SKM-1 treated with dmso at 0.1 percent for 144 hours (cell line): ENCODE measurements at regions not wholly inside any gene's neighbourhood (a gene's known extent, or its start where the extent isn't known, plus 50 kb on each side); places are given as distances from the start of the nearest gene placed in this dataset.

ENCODE experiments used
- DNase-seq: peaks from one replicate; lab custom pipeline; 2025; ENCODE audit not compliant: unreplicated experiment; lab: John Stamatoyannopoulos, UW

- no peak for DNase-seq
Observed at GRCh38 chr9:89877051-89878002, 272.5 kb downstream of the GADD45G start.

- no peak for DNase-seq
Observed at GRCh38 chr9:89878003-89878411, 273.2 kb downstream of the GADD45G start.

- no peak for DNase-seq
Observed at GRCh38 chr9:89878687-89879086, 273.9 kb downstream of the GADD45G start.

DNA sequence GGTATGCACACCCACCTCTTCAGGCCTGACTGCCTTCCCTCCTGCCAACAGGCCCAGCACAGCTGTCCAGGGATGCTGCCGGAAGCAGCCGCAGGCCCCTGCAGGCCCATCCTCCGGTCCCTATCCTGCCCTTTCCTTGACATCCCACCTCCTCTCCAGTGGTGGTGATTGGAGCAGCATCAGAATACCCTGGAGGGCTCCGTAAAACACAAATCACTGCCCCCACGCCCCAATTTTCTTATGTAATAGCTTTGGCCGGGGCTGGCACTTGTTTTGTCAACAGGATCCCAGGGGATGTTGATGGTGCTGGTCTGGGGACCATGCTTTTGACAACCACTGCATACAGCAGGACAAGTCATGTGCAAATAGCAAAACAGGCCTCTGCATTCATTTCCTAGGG is 274.5 kb downstream of the GADD45G start:
- DNase-seq = no peak

DNA sequence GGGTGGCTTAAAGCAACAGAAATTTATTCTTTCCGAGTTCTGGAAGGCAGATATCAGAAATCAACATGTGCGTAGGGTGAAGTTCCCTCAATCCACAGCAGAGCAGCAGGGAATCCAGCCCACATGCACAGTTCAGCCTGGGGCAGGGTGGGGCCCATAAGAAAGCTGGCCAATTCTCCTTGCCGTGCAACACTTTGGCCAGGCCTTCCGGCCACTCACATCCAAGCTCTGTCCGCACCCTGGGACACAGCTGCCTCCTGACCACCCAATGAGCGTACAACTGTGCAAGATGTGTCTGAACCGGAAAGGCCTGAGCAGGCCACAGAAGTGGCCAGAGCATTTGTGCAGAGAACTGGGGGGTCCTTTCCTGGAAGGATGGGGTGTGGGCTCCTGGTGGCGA is 274.9 kb downstream of the GADD45G start:
- DNase-seq = no peak

GRCh38 chr9:89880161-89880560 is 275.3 kb downstream of the GADD45G start:
- DNase-seq = no peak

DNA sequence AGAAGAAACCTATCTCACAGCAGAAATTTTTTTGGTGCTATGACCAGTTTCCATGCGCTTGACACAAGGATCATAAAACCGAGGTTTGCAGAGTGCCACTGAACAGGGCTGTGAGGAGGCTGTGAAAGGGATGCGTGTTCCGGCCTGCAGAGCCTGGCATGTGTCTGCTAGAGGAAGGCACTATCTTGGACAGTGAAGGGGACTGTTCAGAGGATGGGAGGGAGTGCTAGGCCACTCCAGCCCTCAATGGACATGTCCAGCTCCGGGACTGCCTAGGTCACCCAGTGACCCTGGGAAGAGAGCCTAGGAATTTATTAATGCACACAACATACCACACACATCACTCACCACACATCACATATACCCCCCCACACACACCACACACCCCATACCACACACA is 275.9 kb downstream of the GADD45G start:
- no peak for DNase-seq

DNA sequence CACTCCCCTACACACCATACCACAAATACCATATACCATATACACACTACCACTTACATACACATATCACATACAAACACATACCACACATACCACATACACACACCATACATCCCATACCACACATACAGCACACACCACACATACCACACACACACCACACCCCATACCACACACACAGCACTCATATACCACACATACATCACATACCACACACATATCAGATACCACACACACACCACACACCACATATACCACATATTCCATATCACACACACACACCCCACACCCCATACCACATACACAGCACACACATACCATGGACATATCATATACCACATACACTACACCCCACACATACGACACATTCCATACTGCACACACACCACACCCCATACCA is 276.6 kb downstream of the GADD45G start:
- DNase-seq = no peak

- DNase-seq = no peak
Observed at GRCh38 chr9:89882930-89883361, 278.1 kb downstream of the GADD45G start.

DNA sequence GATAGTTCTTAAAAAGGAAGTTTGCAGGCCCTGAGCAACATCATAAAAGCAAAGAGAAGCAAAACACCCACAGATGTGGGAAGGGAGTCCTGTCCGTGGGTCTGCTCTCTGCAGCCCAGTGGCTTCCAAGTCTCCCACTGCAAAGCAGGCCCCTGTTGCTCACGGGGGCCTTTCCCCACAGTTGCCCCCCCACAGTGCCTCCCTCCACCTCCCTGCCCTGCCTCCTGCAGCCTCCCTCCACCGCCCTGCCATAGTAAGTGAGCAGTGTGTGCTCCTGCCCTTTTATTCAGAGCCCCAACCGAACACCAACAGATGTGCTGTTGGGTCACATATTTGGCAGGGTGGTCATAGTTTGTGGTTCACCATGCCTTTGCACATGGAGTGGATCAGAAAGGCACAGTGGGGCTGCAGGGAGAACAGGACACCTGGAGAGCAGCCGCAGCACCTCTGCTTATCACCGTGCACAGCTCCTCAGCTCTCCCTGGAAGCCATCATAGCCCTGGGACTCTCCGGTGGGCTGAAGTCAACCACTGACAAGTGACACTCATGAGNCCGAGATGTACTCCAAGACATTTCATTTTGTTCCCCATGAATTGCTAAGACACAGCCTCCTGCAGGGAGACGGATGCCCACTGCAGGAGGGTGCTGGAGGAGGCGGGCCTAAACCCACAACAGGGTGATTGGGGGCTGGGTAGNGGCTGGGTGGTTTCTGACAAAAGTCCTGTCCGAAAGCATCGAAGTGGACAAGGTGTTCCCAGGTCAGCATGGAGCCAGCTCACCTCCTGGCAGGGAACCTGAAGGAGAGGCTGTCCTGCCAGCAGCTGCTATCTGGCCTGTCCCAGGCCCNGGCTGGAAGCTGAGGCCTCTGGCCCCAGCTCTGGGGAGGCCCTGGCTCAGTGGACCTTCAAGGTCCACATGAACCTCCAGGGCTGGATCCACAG is 278.9 kb downstream of the GADD45G start:
- no peak for DNase-seq

- no peak for DNase-seq
Observed at GRCh38 chr9:89884356-89885083, 279.7 kb downstream of the GADD45G start.

DNA sequence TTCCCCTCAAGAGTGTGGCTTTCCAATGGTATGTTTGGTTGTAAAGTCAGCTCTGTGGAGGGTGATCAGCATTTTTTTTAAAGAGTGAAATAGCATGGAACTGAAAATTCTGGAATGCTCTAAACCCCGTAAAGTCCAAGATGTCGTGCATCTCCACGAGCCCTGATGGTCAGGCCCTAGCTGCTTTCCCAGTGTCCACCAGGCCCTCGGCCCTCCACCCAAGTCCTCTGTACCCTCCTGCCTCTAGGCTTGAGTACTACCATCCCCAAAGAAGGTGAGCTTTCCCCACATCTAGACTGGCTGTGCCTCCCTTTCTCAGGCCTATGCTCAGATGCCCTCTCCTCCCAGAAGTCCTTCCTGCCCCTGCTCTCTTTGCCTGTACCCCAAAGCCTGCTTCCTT is 280.3 kb downstream of the GADD45G start:
- no peak for DNase-seq

GRCh38 chr9:89886281-89886700 is 281.5 kb downstream of the GADD45G start:
- DNase-seq = no peak

GRCh38 chr9:89887286-89887685 is 282.5 kb downstream of the GADD45G start:
- DNase-seq = no peak

DNA sequence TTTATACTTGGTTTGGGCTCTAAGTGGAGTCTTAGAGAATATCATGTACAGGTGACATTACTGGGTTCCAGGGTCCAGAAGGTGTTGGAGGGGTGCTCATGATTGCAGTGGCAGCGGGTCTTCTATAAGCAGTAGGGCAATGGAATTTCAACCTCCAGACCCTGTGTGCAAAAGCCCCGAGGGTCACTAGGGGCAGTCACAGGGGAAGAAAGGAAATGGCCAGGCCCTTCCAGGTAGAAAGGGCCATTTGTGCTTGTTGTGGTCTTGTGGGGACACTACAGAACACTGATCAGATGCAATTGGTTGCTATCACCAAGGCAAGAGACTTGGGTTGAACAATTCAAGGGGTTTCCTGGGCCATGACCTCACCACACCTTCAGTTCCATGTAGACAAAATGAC is 283.4 kb downstream of the GADD45G start:
- no peak for DNase-seq

DNA sequence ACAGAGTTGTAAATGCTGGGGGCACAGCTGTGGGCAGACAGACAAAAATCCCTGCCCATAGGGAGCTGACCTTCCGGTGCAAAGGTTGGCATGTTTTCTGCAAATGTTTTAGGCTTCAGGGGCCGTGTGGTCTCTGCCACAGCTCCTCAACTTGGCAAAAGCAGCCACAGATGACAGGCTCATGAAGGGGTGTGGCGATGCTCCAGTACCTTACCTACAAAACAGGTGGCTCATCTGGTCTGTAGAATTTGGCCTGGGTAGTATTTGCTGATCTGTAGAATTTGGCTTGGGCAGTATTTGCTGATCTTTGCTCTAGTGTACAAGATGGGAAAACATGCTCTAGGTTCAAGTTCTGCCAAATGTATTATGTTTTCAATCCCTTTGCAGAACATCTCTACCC is 283.9 kb downstream of the GADD45G start:
- no peak for DNase-seq

DNA sequence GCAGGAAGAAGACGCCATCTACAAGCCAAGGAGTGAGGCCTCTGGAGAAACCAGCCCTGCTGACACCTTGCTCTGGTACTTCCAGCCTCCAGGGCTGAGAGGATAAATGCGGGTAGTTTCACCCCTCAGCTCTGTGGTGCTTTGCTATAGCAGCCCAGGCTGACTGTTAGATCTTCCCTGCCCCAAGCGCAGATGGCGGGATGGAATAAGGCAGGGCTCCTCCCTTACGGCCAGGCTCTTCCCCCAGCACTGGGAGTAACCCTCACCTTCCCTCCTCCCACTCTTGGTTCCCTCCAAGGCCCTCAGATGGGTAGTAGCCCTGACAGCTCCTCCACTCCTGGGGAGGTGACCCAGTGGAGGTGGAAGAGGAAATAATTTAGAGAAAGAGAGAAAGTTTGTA is 285.1 kb downstream of the GADD45G start:
- DNase-seq = no peak

GRCh38 chr9:89890326-89890980 is 285.6 kb downstream of the GADD45G start:
- no peak for DNase-seq

DNA sequence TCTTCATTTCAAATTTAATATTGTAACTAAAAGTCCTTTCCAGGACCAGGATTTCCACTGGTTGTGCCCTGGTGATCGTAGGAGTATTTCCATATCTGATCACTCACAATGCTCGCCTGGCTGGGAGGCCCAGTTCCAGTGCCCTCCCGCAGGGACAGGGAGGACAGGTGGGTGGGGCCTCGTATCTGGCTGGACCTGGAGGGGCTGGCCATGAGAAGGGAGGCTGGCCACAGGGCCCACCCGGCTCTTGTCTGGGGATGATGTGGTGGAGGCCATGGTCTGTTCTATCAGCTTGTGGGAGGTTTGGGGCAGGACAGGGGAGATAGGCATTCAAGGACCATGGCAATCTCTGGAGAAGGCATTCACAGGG is 286.4 kb downstream of the GADD45G start:
- DNase-seq = no peak

- no peak for DNase-seq
Observed at GRCh38 chr9:89891591-89892304, 286.9 kb downstream of the GADD45G start.
